EH (cell line): ENCODE measurements at regions not wholly inside any gene's neighbourhood (a gene's known extent, or its start where the extent isn't known, plus 50 kb on each side); places are given as distances from the start of the nearest gene placed in this dataset.

Experiments used
- DNase-seq: peaks from one replicate; pipeline ENCODE4 v3.0.0-alpha.2; 2015; ENCODE audit warnings: low read depth

- DNase-seq: no peak
Measured at GRCh38 chr13:48583859-48584311, 51.0 kb upstream of the RCBTB2 start.

- peak; percentile 71 for DNase-seq
Measured at GRCh38 chr13:48585456-48585840, 52.6 kb upstream of the RCBTB2 start.

- no peak for DNase-seq
Measured at GRCh38 chr13:48586591-48587103, 53.8 kb upstream of the RCBTB2 start.

GRCh38 chr13:48588120-48588519, 55.2 kb upstream of the RCBTB2 start:
- no peak for DNase-seq

- DNase-seq: no peak
Measured at GRCh38 chr13:48590141-48590901, 57.4 kb upstream of the RCBTB2 start.

GRCh38 chr13:48591124-48591872, 58.4 kb upstream of the RCBTB2 start:
- peak; percentile 40 for DNase-seq

GRCh38 chr13:48591889-48592687, 59.2 kb upstream of the RCBTB2 start:
- no peak for DNase-seq

- no peak for DNase-seq
Measured at GRCh38 chr13:48592688-48593049, 59.8 kb upstream of the RCBTB2 start.

- no peak for DNase-seq
Measured at GRCh38 chr13:48593536-48593935, 60.2 kb upstream of the CYSLTR2 start.

GRCh38 chr13:48594096-48594815, 59.5 kb upstream of the CYSLTR2 start:
- no peak for DNase-seq

GRCh38 chr13:48595431-48596429, 58.0 kb upstream of the CYSLTR2 start:
- DNase-seq: peak; percentile 63

GRCh38 chr13:48600374-48601364, 53.1 kb upstream of the CYSLTR2 start:
- DNase-seq: peak; percentile 48

- DNase-seq: no peak
Measured at GRCh38 chr13:48602296-48603016, 51.3 kb upstream of the CYSLTR2 start.

- DNase-seq: no peak
Measured at GRCh38 chr13:48603375-48603774, 50.4 kb upstream of the CYSLTR2 start.
